WTC11 (cell line): ENCODE measurements at regions not wholly inside any gene's neighbourhood (a gene's known extent, or its start where the extent isn't known, plus 50 kb on each side); places are given as distances from the start of the nearest gene placed in this dataset.

Experiments
- GABPB1 ChIP-seq: sonication (generic); formaldehyde crosslinking; IDR thresholded peaks from 2 replicates; pipeline ENCODE4 v1.8.1; 2023; ENCODE audit warnings: mild to moderate bottlenecking, missing genetic modification reagents
- MAX ChIP-seq: sonication (generic); formaldehyde crosslinking; IDR thresholded peaks from 2 replicates; pipeline ENCODE4 v1.8.0; 2022; ENCODE audit warnings: mild to moderate bottlenecking, missing genetic modification reagents
- NFE2L1 ChIP-seq: sonication (generic); formaldehyde crosslinking; IDR thresholded peaks from 2 replicates; pipeline ENCODE4 v1.8.1; 2023; ENCODE audit warnings: missing genetic modification reagents
- ZNF416 ChIP-seq: fragments of 250-450 bp; sonication (Bioruptor Pico); IDR thresholded peaks from 2 replicates; pipeline ENCODE4 v1.9.0; 2021; ENCODE audit warnings: mild to moderate bottlenecking, inconsistent platforms
- TF ChIP-seq, protein P1 (sequence below): fragments of 200-600 bp; IDR thresholded peaks from 2 replicates; pipeline ENCODE4 v1.8.0; 2022; ENCODE audit warnings: antibody characterized with exemption

DNA sequence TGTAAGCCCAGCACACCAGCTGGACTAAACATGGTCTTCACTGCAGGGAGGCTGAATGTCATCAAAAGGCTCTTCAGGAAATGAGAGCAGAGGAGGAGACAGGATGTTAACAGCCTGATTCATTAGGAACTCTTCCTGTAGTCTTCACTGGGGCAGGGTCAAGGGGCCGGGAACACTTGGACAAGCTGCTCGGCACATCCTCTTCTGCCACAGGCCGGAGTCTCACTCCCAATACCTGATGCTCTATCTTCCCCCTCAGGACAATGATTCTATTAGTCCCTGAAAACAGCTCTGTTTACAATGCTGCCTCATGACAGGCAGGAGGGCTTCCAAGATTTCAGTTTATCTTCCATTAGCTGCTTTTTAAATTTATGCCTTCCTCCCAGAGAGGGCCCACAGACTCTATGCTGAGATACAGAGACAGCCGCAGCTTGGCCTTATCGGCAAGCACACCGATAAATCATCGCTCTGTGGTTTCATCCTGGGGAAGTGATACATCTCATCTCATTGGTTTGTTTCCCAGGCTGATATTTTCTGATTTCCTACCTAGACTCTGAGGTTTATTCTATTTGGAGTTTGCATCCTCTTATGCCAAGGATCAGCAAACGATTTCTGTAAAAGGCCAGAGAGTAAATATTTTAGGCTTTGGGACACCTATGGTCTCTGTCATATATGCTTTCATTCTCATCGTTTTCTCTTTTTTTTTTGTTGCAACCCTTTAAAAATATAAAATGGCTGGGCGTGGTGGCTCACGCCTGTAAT is 214.0 kb upstream of the ASIC2 start:
- TF ChIP-seq, protein P1, sequence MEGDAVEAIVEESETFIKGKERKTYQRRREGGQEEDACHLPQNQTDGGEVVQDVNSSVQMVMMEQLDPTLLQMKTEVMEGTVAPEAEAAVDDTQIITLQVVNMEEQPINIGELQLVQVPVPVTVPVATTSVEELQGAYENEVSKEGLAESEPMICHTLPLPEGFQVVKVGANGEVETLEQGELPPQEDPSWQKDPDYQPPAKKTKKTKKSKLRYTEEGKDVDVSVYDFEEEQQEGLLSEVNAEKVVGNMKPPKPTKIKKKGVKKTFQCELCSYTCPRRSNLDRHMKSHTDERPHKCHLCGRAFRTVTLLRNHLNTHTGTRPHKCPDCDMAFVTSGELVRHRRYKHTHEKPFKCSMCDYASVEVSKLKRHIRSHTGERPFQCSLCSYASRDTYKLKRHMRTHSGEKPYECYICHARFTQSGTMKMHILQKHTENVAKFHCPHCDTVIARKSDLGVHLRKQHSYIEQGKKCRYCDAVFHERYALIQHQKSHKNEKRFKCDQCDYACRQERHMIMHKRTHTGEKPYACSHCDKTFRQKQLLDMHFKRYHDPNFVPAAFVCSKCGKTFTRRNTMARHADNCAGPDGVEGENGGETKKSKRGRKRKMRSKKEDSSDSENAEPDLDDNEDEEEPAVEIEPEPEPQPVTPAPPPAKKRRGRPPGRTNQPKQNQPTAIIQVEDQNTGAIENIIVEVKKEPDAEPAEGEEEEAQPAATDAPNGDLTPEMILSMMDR: no peak
- TF ChIP-seq NFE2L1 (CRISPR knock-in tag) (no peak), GABPB1 (CRISPR knock-in tag) (no peak), MAX (CRISPR knock-in tag) (no peak), ZNF416 (CRISPR knock-in tag) (no peak)
